ENCODE measurements at regions not wholly inside any gene's neighbourhood (a gene's known extent, or its start where the extent isn't known, plus 50 kb on each side); places are given as distances from the start of the nearest gene placed in this dataset.

GRCh38 chr18:6650127-6650507 lies 79.4 kb upstream of the ARHGAP28 start:
- TF ChIP-seq, protein P1, sequence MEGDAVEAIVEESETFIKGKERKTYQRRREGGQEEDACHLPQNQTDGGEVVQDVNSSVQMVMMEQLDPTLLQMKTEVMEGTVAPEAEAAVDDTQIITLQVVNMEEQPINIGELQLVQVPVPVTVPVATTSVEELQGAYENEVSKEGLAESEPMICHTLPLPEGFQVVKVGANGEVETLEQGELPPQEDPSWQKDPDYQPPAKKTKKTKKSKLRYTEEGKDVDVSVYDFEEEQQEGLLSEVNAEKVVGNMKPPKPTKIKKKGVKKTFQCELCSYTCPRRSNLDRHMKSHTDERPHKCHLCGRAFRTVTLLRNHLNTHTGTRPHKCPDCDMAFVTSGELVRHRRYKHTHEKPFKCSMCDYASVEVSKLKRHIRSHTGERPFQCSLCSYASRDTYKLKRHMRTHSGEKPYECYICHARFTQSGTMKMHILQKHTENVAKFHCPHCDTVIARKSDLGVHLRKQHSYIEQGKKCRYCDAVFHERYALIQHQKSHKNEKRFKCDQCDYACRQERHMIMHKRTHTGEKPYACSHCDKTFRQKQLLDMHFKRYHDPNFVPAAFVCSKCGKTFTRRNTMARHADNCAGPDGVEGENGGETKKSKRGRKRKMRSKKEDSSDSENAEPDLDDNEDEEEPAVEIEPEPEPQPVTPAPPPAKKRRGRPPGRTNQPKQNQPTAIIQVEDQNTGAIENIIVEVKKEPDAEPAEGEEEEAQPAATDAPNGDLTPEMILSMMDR (IDR thresholded peaks at IDR 0.05): no peak
- TF ChIP-seq POLR2A (IDR thresholded peaks at IDR 0.05): no peak
